Stimulated activated CD4-positive, alpha-beta T cell treated with anti-CD3 and anti-CD28 coated beads, Interleukin-1b, Interleukin-23, amount 100 ng/mL, for 48 hours (primary cell): ENCODE measurements at regions not wholly inside any gene's neighbourhood (a gene's known extent, or its start where the extent isn't known, plus 50 kb on each side); places are given as distances from the start of the nearest gene placed in this dataset.
A peak's percentile ranks its signal among the peaks of the same experiment; 100 is the strongest.

ENCODE experiments used
- DNase-seq: peaks from one replicate; pipeline ENCODE4 v3.0.0-alpha.2; 2020

DNA sequence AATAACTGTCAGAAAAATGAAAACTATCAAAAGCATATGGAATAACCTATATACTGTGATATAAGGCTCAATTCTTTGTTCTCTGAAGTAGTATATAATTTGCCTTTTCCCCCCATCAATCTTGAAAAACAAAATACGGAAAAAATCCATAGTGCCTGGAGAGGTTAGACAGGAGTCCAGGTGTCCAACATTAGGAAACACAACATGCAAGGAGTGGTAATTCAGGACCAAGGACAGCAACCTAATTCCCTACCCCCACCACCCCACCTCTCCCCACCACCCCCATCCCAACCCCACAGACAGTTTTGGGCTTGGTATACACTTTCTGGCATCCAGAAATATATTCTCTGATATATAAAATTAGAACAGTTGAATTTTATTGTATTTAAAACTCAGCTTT, 55.1 kb upstream of the SLC25A26 start:
- no peak for DNase-seq

DNA sequence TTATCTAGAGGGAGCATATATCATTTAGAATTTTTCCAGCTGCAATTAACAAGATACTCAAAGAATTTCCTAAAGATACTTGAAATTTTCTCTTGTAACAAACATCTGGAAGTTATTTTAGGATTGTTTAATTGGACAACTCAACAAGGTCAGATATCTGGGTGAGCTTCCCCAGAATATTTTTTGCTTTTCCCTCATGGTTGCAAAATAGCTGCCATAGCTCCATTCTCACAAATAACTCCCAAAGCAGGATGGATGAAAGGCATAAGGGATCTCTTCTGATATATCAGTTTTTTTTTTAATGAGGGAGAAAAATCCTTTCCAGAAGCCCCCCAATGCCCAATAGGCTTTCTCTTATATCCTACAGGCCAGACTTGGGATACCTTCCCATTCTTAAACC, 56.6 kb upstream of the SLC25A26 start:
- DNase-seq: no peak

GRCh38 chr3:66163222-66163621, 57.6 kb upstream of the SLC25A26 start:
- DNase-seq: no peak

- DNase-seq: no peak
These were observed 58.0 kb upstream of the SLC25A26 start for GRCh38 chr3:66162766-66163165.

DNA sequence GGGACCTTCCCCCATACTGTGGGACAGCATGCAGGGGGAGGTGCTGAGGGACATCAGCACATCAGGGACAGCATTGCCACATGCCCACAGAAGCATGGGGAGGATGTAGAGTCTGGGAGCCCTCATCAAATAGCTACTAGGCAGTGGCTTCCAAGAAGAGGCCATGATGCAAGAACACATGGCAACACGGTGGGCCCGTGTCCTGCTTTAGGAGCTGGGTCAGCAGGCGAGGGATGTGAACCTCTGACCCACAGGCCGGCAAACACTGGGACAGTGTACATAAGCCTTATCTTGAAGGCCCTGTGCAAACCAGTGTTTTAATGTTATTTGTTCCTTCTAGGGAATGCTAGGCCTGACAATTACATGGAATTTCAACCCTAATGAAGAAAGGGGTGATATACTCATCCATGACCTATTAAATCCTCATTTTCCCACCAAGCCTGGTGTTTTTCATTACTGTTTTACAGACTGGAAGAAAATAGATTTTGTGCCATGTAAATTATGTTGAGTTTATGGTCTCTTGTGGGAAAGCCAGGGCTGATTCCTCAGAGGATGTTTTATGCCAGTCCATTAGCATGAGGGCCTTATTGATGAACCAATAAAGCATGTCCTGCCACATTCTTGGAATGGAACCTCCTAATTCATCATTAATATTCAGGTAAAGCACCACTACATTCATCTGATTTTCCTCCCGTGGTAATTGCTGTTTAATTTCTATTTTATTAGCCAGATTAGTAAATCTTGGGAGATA, 61.7 kb upstream of the SLC25A26 start:
- DNase-seq: no peak

DNA sequence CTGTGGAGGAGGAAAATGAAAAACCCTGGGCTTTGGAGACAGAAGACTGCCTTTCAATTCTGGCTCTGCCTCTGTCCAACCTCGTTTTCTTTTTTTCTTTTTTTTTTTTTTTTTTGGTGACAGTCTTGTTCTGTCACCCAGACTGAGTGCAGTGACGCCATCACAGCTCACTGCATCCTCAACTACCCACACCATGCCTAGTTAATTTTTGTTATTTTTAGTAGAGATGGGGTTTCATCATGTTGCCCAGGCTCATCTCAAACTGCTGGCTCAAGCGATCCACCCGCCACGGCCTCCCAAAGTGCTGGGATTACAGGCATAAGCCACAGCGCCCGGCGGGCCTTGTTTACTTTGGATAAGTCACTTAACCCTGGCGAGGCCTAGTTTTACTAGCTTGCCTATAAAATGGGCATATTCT, 66.3 kb upstream of the SLC25A26 start:
- no peak for DNase-seq

DNA sequence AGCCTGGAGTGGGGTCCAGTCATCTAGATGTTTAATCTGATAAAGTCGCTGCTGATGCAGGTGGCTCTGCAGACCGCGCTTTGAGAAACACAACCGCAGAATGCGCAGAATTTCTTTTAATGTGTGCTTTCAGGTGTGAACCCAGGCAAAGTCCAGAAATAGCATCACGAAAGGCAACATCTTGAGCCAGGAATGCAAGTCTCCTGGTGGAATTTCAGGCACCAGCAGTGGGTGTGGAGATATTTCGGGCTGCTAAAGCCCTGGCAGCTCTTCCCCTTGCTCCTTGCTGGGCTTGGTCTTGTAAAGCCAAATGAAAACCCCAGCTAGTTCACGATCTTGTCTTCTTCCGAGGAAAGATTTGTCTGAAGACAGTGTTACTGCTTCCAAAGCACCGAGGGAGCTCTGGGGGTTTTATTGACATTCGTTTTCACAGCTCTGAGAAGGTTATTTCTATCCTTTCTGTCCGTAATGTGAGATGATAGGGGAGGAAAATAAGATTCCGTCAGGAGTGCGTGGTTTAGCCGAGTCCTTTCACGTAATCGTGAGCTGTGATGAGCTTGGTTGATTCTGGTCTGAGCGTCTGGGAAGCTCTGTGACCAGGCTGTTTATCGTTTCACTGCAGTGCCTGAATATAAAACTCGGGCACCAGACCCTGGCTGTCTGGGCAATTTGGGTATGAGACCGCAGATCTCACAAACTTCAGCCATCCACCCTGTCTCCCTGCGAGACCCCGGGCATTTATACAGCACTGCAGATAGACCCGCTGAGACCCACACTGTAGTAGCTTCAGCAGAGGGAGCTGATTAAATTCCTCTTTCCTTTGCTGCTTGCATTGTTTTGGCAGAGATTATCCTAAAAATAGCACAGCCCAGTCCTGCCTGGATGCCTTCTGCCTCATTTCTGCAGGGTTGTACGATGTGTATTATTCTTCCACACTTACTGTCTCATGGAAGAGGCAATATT, 67.0 kb upstream of the SLC25A26 start:
- no peak for DNase-seq

DNA sequence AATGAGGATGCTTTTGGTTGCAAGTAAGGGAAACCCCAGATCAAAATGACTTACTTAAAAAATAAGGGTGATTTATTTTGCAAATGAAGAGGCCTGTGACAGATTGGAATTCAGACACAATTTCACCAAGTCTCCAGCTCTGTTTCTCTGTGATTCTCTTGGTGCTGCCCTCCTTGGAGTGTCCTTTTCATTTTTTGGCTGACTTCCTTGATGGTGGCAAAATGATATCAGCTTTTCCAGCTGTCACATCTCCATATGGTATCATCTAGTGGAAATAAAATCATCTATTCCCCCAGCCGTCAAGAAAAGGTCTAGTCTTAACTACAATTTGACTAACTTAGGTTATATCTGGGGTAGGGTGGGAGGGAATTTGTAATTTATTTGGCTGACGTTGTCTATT, 68.5 kb upstream of the SLC25A26 start:
- no peak for DNase-seq

GRCh38 chr3:66150977-66151376, 69.8 kb upstream of the SLC25A26 start:
- DNase-seq: no peak

DNA sequence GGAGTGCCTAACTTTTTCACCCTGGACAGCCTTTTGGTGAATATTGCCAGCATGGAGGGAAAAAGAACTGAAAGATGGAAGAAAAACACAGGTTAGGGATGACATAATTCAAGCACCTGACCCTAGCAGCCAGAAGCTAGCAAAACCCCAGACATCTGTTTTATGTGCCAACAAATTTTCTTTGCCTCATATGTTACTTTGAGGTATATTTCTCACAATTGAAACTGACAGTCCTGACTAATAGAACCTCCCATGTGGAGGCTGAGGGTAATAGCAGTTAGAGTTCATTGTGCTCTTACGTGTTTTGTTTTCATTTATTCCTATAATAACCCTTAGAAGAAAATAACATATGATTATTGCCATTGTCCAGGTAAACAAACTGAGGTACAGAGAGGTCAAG, 71.5 kb upstream of the SLC25A26 start:
- DNase-seq: no peak

DNA sequence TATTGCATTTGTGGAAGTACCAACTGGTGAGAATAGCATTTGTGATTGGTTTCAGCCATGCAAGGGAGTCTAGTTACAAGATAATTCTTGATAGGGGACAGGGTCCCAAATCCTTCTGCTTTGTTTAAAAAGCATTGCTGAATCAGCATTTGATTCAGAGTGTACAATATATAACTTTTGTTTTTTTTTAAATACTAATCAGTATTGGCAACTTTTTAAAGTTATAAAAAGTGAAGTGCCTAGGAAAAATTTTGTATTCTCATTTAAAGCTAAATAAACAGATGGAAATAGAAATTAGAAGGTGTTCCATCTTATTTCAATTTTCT, 75.4 kb upstream of the SLC25A26 start:
- no peak for DNase-seq

DNA sequence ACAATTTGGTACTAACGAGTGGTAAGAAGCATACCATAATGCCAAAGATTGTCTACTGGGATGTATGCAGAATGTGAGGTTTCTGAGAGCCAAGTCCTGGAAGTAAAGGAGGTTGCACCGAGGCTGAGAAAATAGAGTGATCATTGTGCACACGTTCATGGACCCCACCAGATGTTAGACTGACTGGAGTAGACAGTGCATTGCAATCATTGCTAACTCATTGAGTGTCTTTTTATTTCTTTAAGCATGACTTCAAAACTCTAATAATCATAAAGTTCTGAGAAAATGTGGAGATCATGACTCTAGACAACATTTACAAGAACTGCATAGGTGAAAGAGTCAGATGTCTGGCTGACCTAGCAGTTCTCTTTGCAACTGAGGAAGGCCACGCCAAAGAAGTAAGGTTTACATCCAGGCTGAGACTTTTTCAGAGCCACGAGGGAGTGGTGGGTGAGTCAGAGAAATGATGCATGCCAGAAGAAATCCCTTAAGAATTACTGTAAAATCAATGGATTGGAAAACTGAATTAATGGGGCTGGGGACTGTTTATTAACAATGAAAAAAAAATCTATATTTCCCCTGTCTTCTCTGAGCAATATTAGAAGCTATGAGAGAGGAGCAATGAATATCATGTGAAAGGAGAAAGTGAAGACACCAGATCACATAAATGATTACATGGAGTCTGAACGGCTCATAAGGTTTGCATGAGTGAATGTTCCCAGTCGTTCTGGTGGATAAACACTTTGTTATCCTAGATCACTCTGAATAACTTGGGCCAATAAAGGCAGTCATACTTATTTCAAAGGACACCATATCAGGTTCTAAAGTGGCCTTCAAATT, 76.0 kb upstream of the SLC25A26 start:
- no peak for DNase-seq

- DNase-seq: no peak
These were observed 78.7 kb upstream of the SLC25A26 start for GRCh38 chr3:66142079-66142478.

GRCh38 chr3:66140743-66141372, 79.9 kb upstream of the SLC25A26 start:
- DNase-seq: no peak

DNA sequence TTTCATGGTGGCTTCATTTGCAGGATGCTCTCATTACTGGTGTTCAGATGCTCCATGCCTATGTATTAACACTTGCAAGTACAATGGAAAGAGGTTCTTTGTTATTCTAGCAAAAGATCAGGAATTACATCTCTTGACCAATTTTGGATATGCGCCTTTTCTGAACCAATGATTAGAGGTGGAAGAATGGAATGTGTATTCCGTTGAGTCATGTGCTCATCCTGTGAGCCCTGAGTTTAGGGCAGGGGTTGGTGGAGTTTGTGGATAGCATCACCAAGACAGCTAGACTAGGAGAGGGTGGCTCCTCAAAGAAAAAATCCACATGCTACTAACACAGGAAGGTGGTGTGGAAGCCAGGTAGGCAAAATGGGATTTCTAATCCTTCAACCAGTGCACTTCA, 80.7 kb upstream of the SLC25A26 start:
- DNase-seq: no peak

- no peak for DNase-seq
These were observed 81.4 kb upstream of the SLC25A26 start for GRCh38 chr3:66139415-66139814.

DNA sequence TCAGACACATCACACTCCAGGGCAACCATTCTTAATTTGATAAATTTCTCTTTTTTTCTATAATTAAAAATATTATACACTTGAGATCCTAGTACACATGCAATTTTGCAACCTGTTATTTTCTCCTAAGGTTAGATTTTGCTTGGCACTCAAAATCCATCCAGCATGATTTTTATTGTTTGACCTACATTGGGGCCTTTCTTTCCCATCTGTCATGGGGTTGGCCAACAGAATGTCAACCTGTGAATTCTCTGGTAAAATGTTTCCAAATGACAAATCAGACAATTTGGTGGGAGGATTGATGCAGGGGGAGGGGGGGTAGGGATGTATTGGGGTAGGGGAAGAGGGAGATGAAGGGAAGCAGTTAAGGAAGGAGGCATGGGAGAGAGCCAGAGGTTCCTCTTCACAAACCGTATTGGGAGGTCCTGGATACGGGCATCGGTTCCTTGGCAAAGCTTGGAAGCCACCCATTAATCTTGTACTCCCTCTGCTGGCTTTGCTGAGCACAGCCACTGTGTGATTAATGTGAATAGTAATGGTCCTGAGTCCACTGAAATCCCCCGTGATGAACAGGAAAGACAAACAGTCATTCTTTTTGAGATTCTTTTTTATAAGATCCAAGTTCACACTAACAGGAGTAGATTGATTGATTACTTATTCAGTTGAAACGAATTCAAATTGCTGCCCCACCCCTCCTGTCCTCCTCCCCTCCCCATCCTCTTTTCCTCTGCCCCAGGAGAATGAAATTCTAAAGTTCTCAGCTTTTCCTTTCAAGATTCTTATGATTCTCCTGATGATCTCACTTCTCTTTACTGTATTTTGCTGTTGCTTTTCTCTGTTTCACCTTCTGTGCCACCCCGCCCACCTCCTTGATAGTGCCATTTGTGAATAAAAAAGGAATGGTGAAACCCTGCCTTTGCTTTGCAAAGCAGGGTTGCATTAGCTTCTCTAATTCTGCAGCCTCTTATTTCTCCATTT, 82.2 kb upstream of the SLC25A26 start:
- DNase-seq: peak; percentile 3

DNA sequence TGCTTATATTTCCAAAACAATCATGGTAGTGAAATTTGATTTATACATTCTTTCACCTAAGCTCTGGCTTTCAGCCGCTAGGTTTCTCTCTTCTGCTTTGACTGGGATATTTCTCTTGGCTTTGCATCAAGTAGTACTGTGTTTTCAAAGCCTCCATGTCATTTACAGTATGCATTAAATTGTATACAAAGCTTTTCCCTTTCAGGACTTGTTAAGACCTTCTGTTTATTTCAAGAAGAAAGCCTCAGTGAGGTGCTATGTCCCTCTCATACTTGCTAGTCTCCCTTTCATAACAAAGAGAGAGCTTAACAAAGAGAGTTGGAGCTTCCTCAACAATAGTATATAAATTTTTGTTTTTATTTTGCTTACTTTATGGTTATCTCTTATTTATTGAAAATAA, 84.2 kb upstream of the SLC25A26 start:
- no peak for DNase-seq

GRCh38 chr3:66133853-66134445, 86.9 kb upstream of the SLC25A26 start:
- no peak for DNase-seq

GRCh38 chr3:66133050-66133757, 87.6 kb upstream of the SLC25A26 start:
- DNase-seq: no peak

GRCh38 chr3:66128623-66129022, 89.9 kb upstream of the MAGI1 start:
- no peak for DNase-seq
